ENCODE measurements at regions not wholly inside any gene's neighbourhood (a gene's known extent, or its start where the extent isn't known, plus 50 kb on each side); places are given as distances from the start of the nearest gene placed in this dataset.
A peak's percentile ranks its signal among the peaks of the same experiment; 100 is the strongest.

DNA sequence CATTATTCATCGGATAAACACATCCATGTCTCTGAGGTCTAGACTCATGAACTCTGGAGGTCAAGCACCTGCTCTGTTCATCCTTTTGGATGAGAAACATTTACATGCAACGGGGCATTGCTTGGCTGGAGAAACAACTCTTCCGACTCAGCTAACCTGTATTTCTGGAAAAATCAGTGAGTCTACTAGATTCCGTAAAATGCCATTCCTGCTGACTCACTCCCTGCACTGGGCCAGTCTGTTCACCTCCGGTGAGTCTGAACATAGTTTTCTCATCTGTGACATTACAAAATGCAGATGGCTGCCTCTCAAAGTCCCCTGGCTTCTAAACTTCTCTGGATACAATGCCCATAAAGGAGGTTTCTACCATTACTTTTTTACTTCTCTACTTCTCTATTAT is 185.7 kb upstream of the HS3ST1 start:
- Histone ChIP-seq H3K4me3 (no peak overlapping the region), H3K36me3 (no peaks in the 10 kb centered on the region), H3K27ac (no peak overlapping the region), H3K4me1 (no peaks in the 10 kb centered on the region), H3K27me3 (ENCODE audit: low read depth) (no peaks in the 10 kb centered on the region), H3K9me3 (no peaks in the 10 kb centered on the region)
- TF ChIP-seq, protein P1, sequence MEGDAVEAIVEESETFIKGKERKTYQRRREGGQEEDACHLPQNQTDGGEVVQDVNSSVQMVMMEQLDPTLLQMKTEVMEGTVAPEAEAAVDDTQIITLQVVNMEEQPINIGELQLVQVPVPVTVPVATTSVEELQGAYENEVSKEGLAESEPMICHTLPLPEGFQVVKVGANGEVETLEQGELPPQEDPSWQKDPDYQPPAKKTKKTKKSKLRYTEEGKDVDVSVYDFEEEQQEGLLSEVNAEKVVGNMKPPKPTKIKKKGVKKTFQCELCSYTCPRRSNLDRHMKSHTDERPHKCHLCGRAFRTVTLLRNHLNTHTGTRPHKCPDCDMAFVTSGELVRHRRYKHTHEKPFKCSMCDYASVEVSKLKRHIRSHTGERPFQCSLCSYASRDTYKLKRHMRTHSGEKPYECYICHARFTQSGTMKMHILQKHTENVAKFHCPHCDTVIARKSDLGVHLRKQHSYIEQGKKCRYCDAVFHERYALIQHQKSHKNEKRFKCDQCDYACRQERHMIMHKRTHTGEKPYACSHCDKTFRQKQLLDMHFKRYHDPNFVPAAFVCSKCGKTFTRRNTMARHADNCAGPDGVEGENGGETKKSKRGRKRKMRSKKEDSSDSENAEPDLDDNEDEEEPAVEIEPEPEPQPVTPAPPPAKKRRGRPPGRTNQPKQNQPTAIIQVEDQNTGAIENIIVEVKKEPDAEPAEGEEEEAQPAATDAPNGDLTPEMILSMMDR (IDR thresholded peaks at IDR 0.05), result no peak
- ATAC-seq, result peak; percentile 57 to 65
- no peak for DNase-seq
- intact Hi-C loops (cut with DNase I), result no loop called here

DNA sequence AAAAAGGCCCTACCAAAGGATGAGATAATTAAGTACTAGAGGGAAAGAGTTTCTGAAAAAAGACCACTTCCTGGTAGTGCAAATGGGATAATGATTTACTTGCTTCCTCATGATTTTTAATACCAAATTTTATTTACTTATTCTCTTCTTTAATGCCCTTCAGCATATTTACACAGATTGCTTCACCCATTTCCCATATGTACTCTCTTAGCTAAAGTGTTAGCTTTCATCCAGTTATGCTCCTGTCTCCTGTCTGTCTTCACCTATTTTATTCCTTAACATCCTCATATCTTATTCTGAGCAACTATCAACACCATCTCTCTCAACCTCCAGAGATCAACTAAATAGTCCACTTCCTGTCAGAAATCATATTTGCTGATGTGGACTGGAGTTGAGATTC is 183.2 kb upstream of the HS3ST1 start:
- DNase-seq, result no peak
- H3K36me3 ChIP-seq, result no peaks in the 10 kb centered on the region
- TF ChIP-seq, protein P1 (IDR thresholded peaks at IDR 0.05), result no peak
- H3K4me3 ChIP-seq, result no peak overlapping the region
- H3K4me1 ChIP-seq, result no peaks in the 10 kb centered on the region
- ATAC-seq, result peak in 1 of 2 donors; percentile 28
- H3K27me3 ChIP-seq (ENCODE audit: low read depth), result no peaks in the 10 kb centered on the region
- intact Hi-C loops (cut with DNase I), result no loop called here
- no peaks in the 10 kb centered on the region for H3K9me3 ChIP-seq
- H3K27ac ChIP-seq, result no peak overlapping the region

DNA sequence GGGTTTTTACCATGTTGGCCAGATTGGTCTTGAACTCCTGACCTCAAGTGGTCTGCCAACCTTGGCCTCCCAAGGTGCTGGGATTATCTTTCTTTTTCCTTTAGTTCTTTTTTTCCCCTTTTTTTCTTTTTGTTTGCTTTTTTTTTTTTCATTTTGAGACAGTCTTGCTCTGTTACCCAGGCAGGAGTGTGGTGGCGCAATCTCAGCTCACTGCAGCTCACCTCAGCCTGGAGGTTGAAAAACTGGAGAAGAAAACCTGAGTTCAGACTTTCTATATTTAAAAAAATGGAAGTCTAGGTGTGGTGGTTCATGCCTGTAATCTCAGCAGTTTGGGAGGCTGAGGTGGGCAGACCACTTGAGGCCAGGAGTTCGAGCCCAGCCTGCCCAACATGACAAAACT is 181.1 kb upstream of the HS3ST1 start:
- no peak overlapping the region for H3K27ac ChIP-seq

DNA sequence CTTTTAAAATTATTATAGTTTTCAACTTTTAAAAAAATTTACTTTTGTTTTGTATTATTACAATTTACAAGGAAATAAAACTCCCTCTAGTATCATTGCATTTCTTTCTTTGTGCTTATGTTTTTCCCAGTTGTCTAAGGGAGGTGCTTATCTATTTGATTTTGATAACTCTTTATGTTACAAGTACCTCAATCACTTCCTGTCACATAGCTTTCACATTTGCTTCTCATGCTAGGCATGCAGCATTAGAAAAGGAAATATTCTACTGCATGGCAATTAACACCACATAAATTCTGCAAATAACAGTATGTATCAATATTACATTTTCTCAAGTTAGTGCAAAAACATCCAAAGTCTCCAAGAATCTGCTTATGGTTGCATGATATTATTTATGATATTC is 180.3 kb upstream of the HS3ST1 start:
- intact Hi-C loops (cut with DNase I), result no loop called here
- H3K9me3 ChIP-seq, result no peaks in the 10 kb centered on the region
- no peaks in the 10 kb centered on the region for H3K4me1 ChIP-seq
- TF ChIP-seq, protein P1 (IDR thresholded peaks at IDR 0.05), result no peak
- H3K36me3 ChIP-seq, result no peaks in the 10 kb centered on the region
- no peak overlapping the region for H3K4me3 ChIP-seq
- H3K27ac ChIP-seq, result no peak overlapping the region
- DNase-seq (no peak), ATAC-seq (no peak)
- no peaks in the 10 kb centered on the region for H3K27me3 ChIP-seq (ENCODE audit: low read depth)

More for the DNA sequence above, 181.1 kb upstream of the HS3ST1 start:
- ATAC-seq (no peak), DNase-seq (no peak)
- H3K4me1 ChIP-seq, result no peaks in the 10 kb centered on the region
- no peaks in the 10 kb centered on the region for H3K36me3 ChIP-seq
- H3K4me3 ChIP-seq, result no peak overlapping the region
- no peaks in the 10 kb centered on the region for H3K27me3 ChIP-seq (ENCODE audit: low read depth)
- H3K9me3 ChIP-seq, result no peaks in the 10 kb centered on the region
- TF ChIP-seq, protein P1 (IDR thresholded peaks at IDR 0.05), result no peak
- intact Hi-C loops (cut with DNase I), result no loop called here

GRCh38 chr4:11606078-11606477 is 177.4 kb upstream of the HS3ST1 start:
- Histone ChIP-seq H3K27me3 (ENCODE audit: low read depth) (no peaks in the 10 kb centered on the region), H3K4me1 (no peaks in the 10 kb centered on the region), H3K9me3 (no peaks in the 10 kb centered on the region), H3K4me3 (no peak overlapping the region), H3K27ac (no peak overlapping the region), H3K36me3 (no peaks in the 10 kb centered on the region)
- DNase-seq (no peak), ATAC-seq (no peak)
- TF ChIP-seq, protein P1 (IDR thresholded peaks at IDR 0.05), result no peak
- intact Hi-C loops (cut with DNase I), result no loop called here

DNA sequence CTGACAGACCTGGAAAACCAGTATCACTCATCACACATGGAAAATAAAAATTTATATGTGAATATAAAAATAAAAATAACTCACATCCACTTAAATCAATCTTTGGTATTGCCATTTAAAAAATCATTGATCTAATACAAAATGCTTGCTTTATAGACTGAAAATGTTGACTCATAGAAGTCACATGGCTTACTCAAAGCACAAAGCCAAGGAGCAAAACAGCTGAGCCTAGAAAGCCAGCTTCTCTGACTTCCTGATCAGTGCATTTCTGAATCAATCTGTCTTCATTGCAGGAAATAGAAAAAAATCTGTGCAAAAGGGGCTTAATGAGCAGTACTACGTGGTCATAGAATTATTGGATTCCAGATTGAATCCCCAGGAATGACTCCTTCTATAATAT is 176.9 kb upstream of the HS3ST1 start:
- intact Hi-C loops (cut with DNase I), result no loop called here
- H3K4me3 ChIP-seq, result no peak overlapping the region
- TF ChIP-seq, protein P1 (IDR thresholded peaks at IDR 0.05), result no peak
- H3K9me3 ChIP-seq, result no peaks in the 10 kb centered on the region
- no peak for DNase-seq
- no peaks in the 10 kb centered on the region for H3K36me3 ChIP-seq
- H3K4me1 ChIP-seq, result no peaks in the 10 kb centered on the region
- H3K27me3 ChIP-seq (ENCODE audit: low read depth), result no peaks in the 10 kb centered on the region
- no peak overlapping the region for H3K27ac ChIP-seq
- ATAC-seq, result no peak

Measured in lower lobe of right lung (tissue), 2 donors.